ENCODE measurements at regions not wholly inside any gene's neighbourhood (a gene's known extent, or its start where the extent isn't known, plus 50 kb on each side); places are given as distances from the start of the nearest gene placed in this dataset.

- DNase-seq (ENCODE audit: low spot score) = no peak
Measured at GRCh38 chr11:111148121-111148520, 97.4 kb upstream of the POU2AF2 start.

GRCh38 chr11:111137846-111138245, 107.7 kb upstream of the POU2AF2 start:
- DNase-seq (ENCODE audit: low spot score) = no peak

GRCh38 chr11:111135778-111136570, 109.6 kb upstream of the POU2AF2 start:
- DNase-seq (ENCODE audit: low spot score) = no peak

- DNase-seq (ENCODE audit: low spot score) = no peak
Measured at GRCh38 chr11:111135101-111135500, 110.4 kb upstream of the POU2AF2 start.

- no peak for DNase-seq (ENCODE audit: low spot score)
Measured at GRCh38 chr11:111128076-111128870, 117.3 kb upstream of the POU2AF2 start.

GRCh38 chr11:111124724-111125123, 120.8 kb upstream of the POU2AF2 start:
- no peak for DNase-seq (ENCODE audit: low spot score)

GRCh38 chr11:111123463-111124398, 121.8 kb upstream of the POU2AF2 start:
- no peak for DNase-seq (ENCODE audit: low spot score)

GRCh38 chr11:111120696-111121302, 124.7 kb upstream of the POU2AF2 start:
- no peak for DNase-seq (ENCODE audit: low spot score)

- DNase-seq (ENCODE audit: low spot score) = no peak
Measured at GRCh38 chr11:111120161-111120560, 125.4 kb upstream of the POU2AF2 start.

- DNase-seq (ENCODE audit: low spot score) = no peak
Measured at GRCh38 chr11:111119751-111120150, 125.8 kb upstream of the POU2AF2 start.

GRCh38 chr11:111115890-111116289, 129.6 kb upstream of the POU2AF2 start:
- DNase-seq (ENCODE audit: low spot score) = no peak

DNA sequence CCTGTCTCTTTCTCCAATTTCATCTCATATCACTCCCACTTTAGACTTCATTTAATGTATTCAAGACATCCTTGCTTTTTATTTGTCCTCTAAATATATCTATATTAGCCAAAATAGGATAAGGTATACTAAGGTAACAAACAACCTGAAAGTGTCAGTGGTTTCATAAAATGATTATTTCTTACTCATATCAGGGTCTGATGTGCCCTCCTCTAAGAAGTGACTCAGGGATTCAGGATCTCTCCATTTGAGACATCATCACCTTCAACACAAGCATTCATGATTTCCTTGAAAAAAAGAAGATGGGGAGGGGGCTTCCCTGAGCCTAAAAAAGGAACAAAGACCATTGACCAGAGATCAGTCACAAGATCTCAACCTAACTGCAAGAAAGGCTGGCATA, 131.4 kb upstream of the POU2AF2 start:
- DNase-seq (ENCODE audit: low spot score) = no peak

GRCh38 chr11:111112614-111113013, 132.9 kb upstream of the POU2AF2 start:
- no peak for DNase-seq (ENCODE audit: low spot score)

- DNase-seq (ENCODE audit: low spot score) = no peak
Measured at GRCh38 chr11:111107501-111107900, 138.0 kb upstream of the POU2AF2 start.

GRCh38 chr11:111106641-111107040, 138.9 kb upstream of the POU2AF2 start:
- no peak for DNase-seq (ENCODE audit: low spot score)

- no peak for DNase-seq (ENCODE audit: low spot score)
Measured at GRCh38 chr11:111105566-111105965, 140.0 kb upstream of the POU2AF2 start.

DNA sequence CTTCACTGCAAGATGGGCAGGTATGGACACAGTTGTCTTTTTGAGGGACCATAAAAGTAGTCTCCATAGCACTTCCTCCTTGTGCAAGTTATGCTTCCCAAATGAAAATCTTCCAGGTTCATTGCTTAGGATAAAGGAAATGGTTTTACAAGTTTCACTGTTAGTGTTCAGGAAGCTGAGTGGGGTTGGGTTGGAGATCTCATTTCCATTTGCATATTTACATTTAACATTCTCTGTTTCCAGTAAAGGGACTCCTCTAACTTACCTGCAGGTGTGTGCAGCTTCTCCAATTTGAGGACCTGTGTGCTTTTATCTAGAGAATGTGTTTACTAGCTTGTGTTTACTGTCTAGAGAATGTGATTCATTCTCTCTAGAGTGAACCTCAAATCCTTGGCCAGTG, 141.3 kb upstream of the POU2AF2 start:
- no peak for DNase-seq (ENCODE audit: low spot score)

GRCh38 chr11:111101881-111102280, 143.6 kb upstream of the POU2AF2 start:
- no peak for DNase-seq (ENCODE audit: low spot score)

DNA sequence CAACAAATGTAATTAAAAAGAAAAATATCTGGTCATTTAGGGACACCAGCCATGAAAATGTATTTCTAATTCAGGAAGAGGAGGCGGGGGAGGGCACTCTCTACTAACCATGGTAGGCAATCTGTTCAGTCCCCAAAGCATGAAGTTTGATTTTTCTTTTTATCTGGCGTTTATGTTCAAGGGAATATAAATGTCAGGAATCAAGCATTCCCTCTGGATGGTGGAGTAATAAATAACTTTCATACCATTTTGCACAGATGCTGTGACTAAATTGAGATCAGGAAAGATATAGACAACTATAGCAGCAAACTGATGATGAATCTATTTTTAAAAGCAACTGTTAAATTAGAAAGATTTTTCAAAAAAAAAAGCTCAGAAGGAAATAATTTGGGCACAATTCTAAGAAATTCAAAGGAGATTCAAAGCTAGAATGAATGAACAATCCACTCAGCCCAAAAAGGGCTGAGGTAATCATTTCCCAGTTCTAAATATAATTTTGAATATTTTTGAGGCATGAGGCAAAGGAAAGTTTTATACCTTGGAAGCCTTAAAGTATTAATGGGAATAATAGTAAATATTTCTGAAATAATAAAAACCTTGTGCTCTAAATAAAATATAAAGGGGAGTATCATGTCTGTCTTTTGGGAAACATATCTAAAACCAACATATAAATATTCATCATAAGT, 146.4 kb upstream of the POU2AF2 start:
- DNase-seq (ENCODE audit: low spot score) = no peak

DNA sequence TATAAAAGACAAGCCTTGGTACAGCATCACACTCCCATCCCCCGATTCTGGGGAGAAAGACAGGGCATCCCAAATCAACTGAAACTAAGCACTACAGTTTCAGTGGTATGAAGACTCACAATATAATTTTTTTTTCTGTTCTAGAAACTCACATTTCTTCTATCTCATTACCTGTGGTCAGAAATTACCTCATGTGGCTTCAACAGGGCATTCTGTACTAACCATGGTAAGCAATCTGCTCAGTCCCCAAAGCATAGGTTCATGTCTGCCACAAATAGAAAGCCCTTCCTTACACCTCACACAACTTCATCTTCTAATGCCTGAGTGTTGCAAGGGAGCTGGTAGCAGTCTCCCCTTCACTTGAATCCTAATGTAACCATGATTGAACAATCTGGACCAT, 147.4 kb upstream of the POU2AF2 start:
- DNase-seq (ENCODE audit: low spot score) = no peak

DNA sequence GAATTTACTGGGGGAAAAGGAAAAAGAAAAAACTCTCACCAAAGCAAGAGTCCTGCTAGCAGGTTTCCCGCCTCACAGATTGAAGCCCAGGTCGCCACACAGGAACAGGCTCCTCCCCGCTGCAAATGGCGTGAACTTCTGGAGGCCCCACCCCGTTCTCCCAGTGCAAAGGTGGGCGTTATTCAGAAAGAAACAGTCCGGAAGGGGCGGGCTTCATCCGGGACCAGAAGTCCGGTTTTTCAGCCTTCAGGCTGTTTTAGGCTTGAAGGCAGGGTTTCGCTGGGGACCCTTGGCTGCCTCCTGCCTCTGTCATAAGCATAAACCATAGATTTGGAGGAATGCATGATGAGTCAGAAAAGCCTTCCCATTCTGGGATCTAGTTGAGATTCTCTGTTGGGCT, 148.3 kb upstream of the POU2AF2 start:
- DNase-seq (ENCODE audit: low spot score) = no peak

Measured in kidney capillary endothelial cell (primary cell).